Psoas muscle (tissue), 7 donors: ENCODE measurements at regions not wholly inside any gene's neighbourhood (a gene's known extent, or its start where the extent isn't known, plus 50 kb on each side); places are given as distances from the start of the nearest gene placed in this dataset.

Experiments
- ATAC-seq, 4 donors: fragments of 200-7000 bp; cut with Tn5 transposase; one replicate each; pipeline ENCODE4 v1.9.1; 2020; ENCODE audit warnings: moderate library complexity in 3 of 4, mild to moderate bottlenecking in 2 of 4
- DNase-seq, 2 donors: peaks; one replicate each; pipeline ENCODE4 v3.0.0-alpha.2; 2020
- H3K27ac ChIP-seq: fragments of 200-600 bp; one replicate; pipeline ENCODE4 v1.8.0; 2022
- H3K27me3 ChIP-seq, 3 donors: fragments of 200-600 bp in 1 of 3; one replicate each; pipeline versions ENCODE4 v1.6.1 to v1.8.0; 2013 to 2022; ENCODE audit warnings: low read length in 2 of 3, mild to moderate bottlenecking in 2 of 3, moderate library complexity in 1 of 3; ENCODE audit not compliant: insufficient read depth in 3 of 3
- H3K36me3 ChIP-seq, 2 donors: fragments of 200-600 bp in 1 of 2; one replicate each; pipeline versions ENCODE4 v1.6.1 to v1.8.0; 2013 to 2022; ENCODE audit warnings: low read depth in 1 of 2, mild to moderate bottlenecking in 1 of 2, moderate library complexity in 1 of 2; ENCODE audit not compliant: insufficient read depth in 1 of 2
- H3K4me1 ChIP-seq: fragments of 200-600 bp; one replicate; pipeline ENCODE4 v1.8.0; 2022
- H3K4me3 ChIP-seq: fragments of 200-600 bp; one replicate; pipeline ENCODE4 v1.8.0; 2022; ENCODE audit warnings: mild to moderate bottlenecking
- H3K9me3 ChIP-seq: fragments of 200-600 bp; one replicate; pipeline ENCODE4 v1.8.0; 2022
- CTCF ChIP-seq: fragments of 200-600 bp; IDR thresholded peaks from one replicate; pipeline ENCODE4 v1.8.0; 2022; ENCODE audit warnings: antibody characterized with exemption
- WGBS, 3 donors: extraction: QIAGEN DNeasy Blood & Tissue Kit; methylation state at CpG; one replicate each; pipeline versions ENCODE4 v1.1.6 to v1.1.7; 2013; 5-methylcytosine and 5-hydroxymethylcytosine counted together
- intact Hi-C, 2 donors: fragments of 100-400 bp; cut with DNase I; formaldehyde crosslinking; loops; one replicate each; pipeline versions ENCODE4 v1.11.0 to v1.14.2; 2022
- donor health status: healthy with polysubstance abuse.
- donor health status: DM: no; HTN: no; CAD: no; lungs with moderate emphysema.
- donor health status: Bipolar disorder and iron deficiency.
- donor health status: healthy.
- donor health status: DM: yes; HTN: yes; CAD: no.
- donor health status: DM: no; HTN: no; CAD: no.
- donor health status: DM: yes; HTN: yes; CAD: no.

- H3K36me3 ChIP-seq: no peaks in the 10 kb centered on the region
- no peak overlapping the region for H3K4me3 ChIP-seq
- H3K27ac ChIP-seq: no peak overlapping the region
- intact Hi-C loops: no loop called here
- 91 to 96% (median 95%) methylated on average over 4 of the region's 4 CpGs for WGBS, 3 donors
- no peaks in the 10 kb centered on the region for H3K9me3 ChIP-seq
- no peak for TF ChIP-seq CTCF
- H3K4me1 ChIP-seq: no peaks in the 10 kb centered on the region
- no peak for ATAC-seq
- H3K27me3 ChIP-seq: no peaks in the 10 kb centered on the region
- DNase-seq: no peak
Measured at GRCh38 chr9:7659766-7660165, 139.8 kb downstream of the DMAC1 start.

- no peak for TF ChIP-seq CTCF
- 11 to 16% (median 14%) methylated on average over 5 of the region's 5 CpGs for WGBS, 3 donors
- DNase-seq (no peak), ATAC-seq (no peak)
- no peak overlapping the region for H3K4me3 ChIP-seq
- H3K27me3 ChIP-seq: no peaks in the 10 kb centered on the region
- no peak overlapping the region for H3K27ac ChIP-seq
- H3K4me1 ChIP-seq: no peaks in the 10 kb centered on the region
- H3K36me3 ChIP-seq: no peaks in the 10 kb centered on the region
- H3K9me3 ChIP-seq: no peaks in the 10 kb centered on the region
- intact Hi-C loops: no loop called here
Measured at GRCh38 chr9:7656636-7657035, 142.9 kb downstream of the DMAC1 start.

GRCh38 chr9:7653262-7653661, 146.3 kb downstream of the DMAC1 start:
- no peaks in the 10 kb centered on the region for H3K4me1 ChIP-seq
- no peak for DNase-seq
- TF ChIP-seq CTCF: no peak
- 42 to 55% (median 51%) methylated on average over 7 of the region's 7 CpGs for WGBS, 3 donors
- intact Hi-C loops: no loop called here
- peak in 2 of 4 donors; percentile 23 to 40 for ATAC-seq
- H3K9me3 ChIP-seq: no peaks in the 10 kb centered on the region
- H3K4me3 ChIP-seq: no peak overlapping the region
- H3K36me3 ChIP-seq: no peaks in the 10 kb centered on the region
- H3K27ac ChIP-seq: no peak overlapping the region
- H3K27me3 ChIP-seq: no peaks in the 10 kb centered on the region

- Histone ChIP-seq H3K27ac (no peak overlapping the region), H3K4me3 (no peak overlapping the region), H3K9me3 (peaks cover 6% of the 10 kb centered on the region), H3K27me3 (no peaks in the 10 kb centered on the region), H3K36me3 (no peaks in the 10 kb centered on the region), H3K4me1 (no peaks in the 10 kb centered on the region)
- no peak for ATAC-seq
- intact Hi-C loops: loop anchor here in 1 of 2 donors (5.0 kb wide), 1 partner anchor 617 kb away; no protein-coding TSS in a partner anchor
- TF ChIP-seq CTCF: no peak
- DNase-seq: no peak
Measured at GRCh38 chr9:7640231-7640630, 159.3 kb downstream of the DMAC1 start.

- Histone ChIP-seq H3K4me1 (no peaks in the 10 kb centered on the region), H3K27ac (no peak overlapping the region), H3K9me3 (no peaks in the 10 kb centered on the region), H3K27me3 (no peaks in the 10 kb centered on the region), H3K4me3 (no peak overlapping the region), H3K36me3 (no peaks in the 10 kb centered on the region)
- ATAC-seq: no peak
- no peak for TF ChIP-seq CTCF
- WGBS, 3 donors: 70 to 84% (median 74%) methylated on average over 1 of the region's 1 CpG
- intact Hi-C loops: no loop called here
- DNase-seq: no peak
Measured at GRCh38 chr9:7639471-7639870, 160.1 kb downstream of the DMAC1 start.
